Astrocyte (in vitro differentiated cells and primary cell): ENCODE measurements at regions not wholly inside any gene's neighbourhood (a gene's known extent, or its start where the extent isn't known, plus 50 kb on each side); places are given as distances from the start of the nearest gene placed in this dataset.

Experiments
- DNase-seq: peaks from one replicate; pipeline ENCODE4 v3.0.0-alpha.2; 2010; ENCODE audit warnings: low read depth
- FAIRE-seq: peaks from 2 replicates; lab custom pipeline; 2011; peaks lifted over from hg19 to GRCh38; lab: Jason Lieb, UNC
- H2AFZ ChIP-seq: 2 replicates; pipeline ENCODE4 v1.6.0; 2012; ENCODE audit warnings: low read depth, low read length, inconsistent platforms
- H3K27ac ChIP-seq: 2 replicates; pipeline ENCODE4 v1.5.1; 2011; ENCODE audit warnings: low read depth, low read length, inconsistent platforms
- H3K27me3 ChIP-seq: 2 replicates; pipeline ENCODE4 v1.6.0; 2011; ENCODE audit warnings: low read length, inconsistent platforms; ENCODE audit not compliant: insufficient read depth
- H3K36me3 ChIP-seq: 2 replicates; pipeline ENCODE4 v1.5.1; 2011; ENCODE audit warnings: low read length, inconsistent platforms; ENCODE audit not compliant: insufficient read depth
- H3K4me1 ChIP-seq: 2 replicates; pipeline ENCODE4 v1.5.1; 2011; ENCODE audit warnings: low read length, inconsistent platforms; ENCODE audit not compliant: insufficient read depth
- H3K4me2 ChIP-seq: 2 replicates; pipeline ENCODE4 v1.6.0; 2012; ENCODE audit warnings: low read length, inconsistent platforms
- H3K4me3 ChIP-seq: 2 replicates; pipeline ENCODE4 v1.5.1; 2011; ENCODE audit warnings: low read depth, mild to moderate bottlenecking, low read length, inconsistent platforms; ENCODE audit not compliant: insufficient read depth
- H3K79me2 ChIP-seq: 2 replicates; pipeline ENCODE4 v1.6.0; 2012; ENCODE audit warnings: mild to moderate bottlenecking, low read length, inconsistent platforms; ENCODE audit not compliant: insufficient read depth
- H3K9ac ChIP-seq: 2 replicates; pipeline ENCODE4 v1.6.0; 2012; ENCODE audit warnings: mild to moderate bottlenecking, low read length, inconsistent platforms
- H3K9me3 ChIP-seq: 2 replicates; pipeline ENCODE4 v1.5.1; 2012; ENCODE audit warnings: low read depth, mild to moderate bottlenecking, low read length, inconsistent platforms; ENCODE audit not compliant: insufficient read depth
- H4K20me1 ChIP-seq: 2 replicates; pipeline ENCODE4 v1.6.0; 2012; ENCODE audit warnings: low read length, inconsistent platforms; ENCODE audit not compliant: insufficient read depth
- H3K27ac Mint-ChIP-seq: one replicate; pipeline ENCODE4 v1.8.0; 2021; ENCODE audit warnings: mild to moderate bottlenecking, mixed read lengths; ENCODE audit not compliant: unreplicated experiment
- H3K27me3 Mint-ChIP-seq: one replicate; pipeline ENCODE4 v1.8.0; 2021; ENCODE audit warnings: low read depth, mixed read lengths; ENCODE audit not compliant: unreplicated experiment
- H3K36me3 Mint-ChIP-seq: one replicate; pipeline ENCODE4 v1.8.0; 2021; ENCODE audit warnings: low read depth, mixed read lengths; ENCODE audit not compliant: unreplicated experiment
- H3K4me1 Mint-ChIP-seq: one replicate; pipeline ENCODE4 v1.8.0; 2021; ENCODE audit warnings: low read depth, mixed read lengths; ENCODE audit not compliant: unreplicated experiment
- H3K4me3 Mint-ChIP-seq: one replicate; pipeline ENCODE4 v1.8.0; 2021; ENCODE audit warnings: mild to moderate bottlenecking, moderate library complexity, mixed read lengths; ENCODE audit not compliant: unreplicated experiment
- H3K9me3 Mint-ChIP-seq: one replicate; pipeline ENCODE4 v1.8.0; 2021; ENCODE audit warnings: mild to moderate bottlenecking, mixed read lengths; ENCODE audit not compliant: unreplicated experiment
- EZH2 ChIP-seq: IDR thresholded peaks from 2 replicates; pipeline ENCODE4 v1.6.1; 2012; ENCODE audit warnings: mild to moderate bottlenecking, low read length, inconsistent platforms; ENCODE audit not compliant: insufficient read depth
- TF ChIP-seq, protein P1 (sequence below): IDR thresholded peaks from 2 replicates; pipeline ENCODE4 v1.5.1; 2011; ENCODE audit warnings: low read depth, mild to moderate bottlenecking, inconsistent platforms, low read length, moderate library complexity; ENCODE audit not compliant: insufficient read depth

DNA sequence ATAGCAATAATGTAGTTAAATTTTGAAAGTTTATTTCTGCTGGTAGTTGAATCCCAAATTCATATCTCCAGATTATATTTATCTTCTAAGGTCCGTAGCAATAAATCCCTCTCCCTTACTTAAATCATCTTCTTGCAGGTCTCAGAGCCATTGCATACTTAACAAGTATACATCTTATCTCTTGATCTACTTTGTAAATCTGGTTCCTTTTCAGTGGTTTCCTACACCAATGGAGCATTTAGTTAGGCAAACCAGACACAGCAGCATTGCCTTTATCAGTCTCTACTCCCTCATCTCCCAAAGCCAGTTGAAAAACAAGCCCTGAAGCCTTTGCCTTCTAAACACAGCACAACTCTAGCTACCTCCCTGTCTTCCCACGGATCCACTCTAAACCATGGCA is 440.9 kb downstream of the CNTN6 start:
- Mint-ChIP-seq H3K4me1 (no peaks in the 10 kb centered on the region), H3K27ac (no peak overlapping the region), H3K27me3 (no peaks in the 10 kb centered on the region), H3K4me3 (no peak overlapping the region), H3K36me3 (no peaks in the 10 kb centered on the region), H3K9me3 (peaks cover 6% of the 10 kb centered on the region)
- H3K79me2 ChIP-seq, result no peaks in the 10 kb centered on the region
- no peak for FAIRE-seq
- TF ChIP-seq, protein P1, sequence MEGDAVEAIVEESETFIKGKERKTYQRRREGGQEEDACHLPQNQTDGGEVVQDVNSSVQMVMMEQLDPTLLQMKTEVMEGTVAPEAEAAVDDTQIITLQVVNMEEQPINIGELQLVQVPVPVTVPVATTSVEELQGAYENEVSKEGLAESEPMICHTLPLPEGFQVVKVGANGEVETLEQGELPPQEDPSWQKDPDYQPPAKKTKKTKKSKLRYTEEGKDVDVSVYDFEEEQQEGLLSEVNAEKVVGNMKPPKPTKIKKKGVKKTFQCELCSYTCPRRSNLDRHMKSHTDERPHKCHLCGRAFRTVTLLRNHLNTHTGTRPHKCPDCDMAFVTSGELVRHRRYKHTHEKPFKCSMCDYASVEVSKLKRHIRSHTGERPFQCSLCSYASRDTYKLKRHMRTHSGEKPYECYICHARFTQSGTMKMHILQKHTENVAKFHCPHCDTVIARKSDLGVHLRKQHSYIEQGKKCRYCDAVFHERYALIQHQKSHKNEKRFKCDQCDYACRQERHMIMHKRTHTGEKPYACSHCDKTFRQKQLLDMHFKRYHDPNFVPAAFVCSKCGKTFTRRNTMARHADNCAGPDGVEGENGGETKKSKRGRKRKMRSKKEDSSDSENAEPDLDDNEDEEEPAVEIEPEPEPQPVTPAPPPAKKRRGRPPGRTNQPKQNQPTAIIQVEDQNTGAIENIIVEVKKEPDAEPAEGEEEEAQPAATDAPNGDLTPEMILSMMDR, result no peak
- no peak for TF ChIP-seq EZH2
- H3K4me2 ChIP-seq, result no peak overlapping the region
- peaks cover 6% of the 10 kb centered on the region for H3K9me3 ChIP-seq
- H3K9ac ChIP-seq, result no peak overlapping the region
- no peaks in the 10 kb centered on the region for H4K20me1 ChIP-seq
- H3K27ac ChIP-seq, result no peak overlapping the region
- no peak for DNase-seq
- H2AFZ ChIP-seq, result no peak overlapping the region
- H3K27me3 ChIP-seq, result no peaks in the 10 kb centered on the region
- no peak overlapping the region for H3K4me3 ChIP-seq
- H3K36me3 ChIP-seq, result no peaks in the 10 kb centered on the region
- H3K4me1 ChIP-seq, result no peaks in the 10 kb centered on the region

DNA sequence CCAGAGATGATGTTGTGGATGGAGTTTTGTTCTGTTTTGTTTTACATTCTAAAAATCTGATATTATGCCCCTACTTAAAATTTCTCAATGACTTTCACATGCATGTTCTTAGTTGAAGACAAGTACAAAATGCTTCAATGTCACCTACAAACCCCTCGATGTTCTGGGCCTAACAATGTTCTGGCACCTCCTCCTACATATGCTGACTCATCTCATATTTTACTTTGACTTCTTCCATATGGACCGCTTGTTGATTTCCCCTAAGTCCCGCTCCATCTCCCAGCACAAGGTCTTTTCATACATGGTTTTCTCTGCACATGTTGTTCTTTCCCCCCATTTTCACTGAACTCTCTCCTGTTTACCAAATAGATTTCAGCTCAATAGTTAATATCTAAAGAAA is 441.4 kb downstream of the CNTN6 start:
- peaks cover 6% of the 10 kb centered on the region for H3K9me3 Mint-ChIP-seq
- H3K4me3 ChIP-seq, result no peak overlapping the region
- H3K36me3 Mint-ChIP-seq, result no peaks in the 10 kb centered on the region
- H3K36me3 ChIP-seq, result no peaks in the 10 kb centered on the region
- no peak for FAIRE-seq
- peaks cover 6% of the 10 kb centered on the region for H3K9me3 ChIP-seq
- TF ChIP-seq, protein P1, result no peak
- no peak overlapping the region for H3K9ac ChIP-seq
- H3K27ac Mint-ChIP-seq, result no peak overlapping the region
- no peak for DNase-seq
- H3K27me3 ChIP-seq, result no peaks in the 10 kb centered on the region
- H3K4me1 ChIP-seq, result no peaks in the 10 kb centered on the region
- H3K4me1 Mint-ChIP-seq, result no peaks in the 10 kb centered on the region
- H3K4me2 ChIP-seq, result no peak overlapping the region
- H3K79me2 ChIP-seq, result no peaks in the 10 kb centered on the region
- H2AFZ ChIP-seq, result no peak overlapping the region
- H3K27me3 Mint-ChIP-seq, result no peaks in the 10 kb centered on the region
- no peaks in the 10 kb centered on the region for H4K20me1 ChIP-seq
- H3K27ac ChIP-seq, result no peak overlapping the region
- H3K4me3 Mint-ChIP-seq, result no peak overlapping the region

DNA sequence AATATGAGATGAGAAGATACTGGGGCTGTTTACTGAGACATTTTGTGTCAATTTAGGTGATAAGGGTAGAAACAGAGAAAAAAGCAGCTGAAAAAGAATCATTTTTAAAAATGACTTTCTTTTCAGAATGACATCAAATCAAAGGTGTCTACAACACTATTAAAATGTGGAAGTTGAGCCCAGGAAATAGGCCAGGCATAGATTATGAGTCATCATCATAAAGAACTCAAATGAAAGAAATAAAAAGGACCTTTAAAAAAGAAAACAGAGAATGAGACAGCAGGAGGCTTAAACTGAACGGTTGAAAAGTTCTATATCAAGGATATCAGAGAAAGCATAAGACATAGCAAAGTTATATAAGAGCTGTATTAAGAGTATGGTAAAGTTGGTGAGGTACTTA is 442.5 kb downstream of the CNTN6 start:
- H3K27me3 Mint-ChIP-seq, result no peaks in the 10 kb centered on the region
- Histone ChIP-seq H3K9ac (no peak overlapping the region), H3K36me3 (no peaks in the 10 kb centered on the region), H3K9me3 (peaks cover 6% of the 10 kb centered on the region), H3K79me2 (no peaks in the 10 kb centered on the region), H3K4me1 (no peaks in the 10 kb centered on the region), H3K4me2 (no peak overlapping the region), H3K27ac (no peak overlapping the region), H3K4me3 (no peak overlapping the region), H2AFZ (no peak overlapping the region), H4K20me1 (no peaks in the 10 kb centered on the region), H3K27me3 (no peaks in the 10 kb centered on the region)
- no peak for TF ChIP-seq EZH2
- TF ChIP-seq, protein P1, result no peak
- FAIRE-seq, result no peak
- no peak for DNase-seq
- no peaks in the 10 kb centered on the region for H3K36me3 Mint-ChIP-seq
- no peak overlapping the region for H3K4me3 Mint-ChIP-seq
- no peak overlapping the region for H3K27ac Mint-ChIP-seq
- H3K4me1 Mint-ChIP-seq, result no peaks in the 10 kb centered on the region
- peaks cover 6% of the 10 kb centered on the region for H3K9me3 Mint-ChIP-seq
